ENCODE measurements at regions not wholly inside any gene's neighbourhood (a gene's known extent, or its start where the extent isn't known, plus 50 kb on each side); places are given as distances from the start of the nearest gene placed in this dataset.

DNA sequence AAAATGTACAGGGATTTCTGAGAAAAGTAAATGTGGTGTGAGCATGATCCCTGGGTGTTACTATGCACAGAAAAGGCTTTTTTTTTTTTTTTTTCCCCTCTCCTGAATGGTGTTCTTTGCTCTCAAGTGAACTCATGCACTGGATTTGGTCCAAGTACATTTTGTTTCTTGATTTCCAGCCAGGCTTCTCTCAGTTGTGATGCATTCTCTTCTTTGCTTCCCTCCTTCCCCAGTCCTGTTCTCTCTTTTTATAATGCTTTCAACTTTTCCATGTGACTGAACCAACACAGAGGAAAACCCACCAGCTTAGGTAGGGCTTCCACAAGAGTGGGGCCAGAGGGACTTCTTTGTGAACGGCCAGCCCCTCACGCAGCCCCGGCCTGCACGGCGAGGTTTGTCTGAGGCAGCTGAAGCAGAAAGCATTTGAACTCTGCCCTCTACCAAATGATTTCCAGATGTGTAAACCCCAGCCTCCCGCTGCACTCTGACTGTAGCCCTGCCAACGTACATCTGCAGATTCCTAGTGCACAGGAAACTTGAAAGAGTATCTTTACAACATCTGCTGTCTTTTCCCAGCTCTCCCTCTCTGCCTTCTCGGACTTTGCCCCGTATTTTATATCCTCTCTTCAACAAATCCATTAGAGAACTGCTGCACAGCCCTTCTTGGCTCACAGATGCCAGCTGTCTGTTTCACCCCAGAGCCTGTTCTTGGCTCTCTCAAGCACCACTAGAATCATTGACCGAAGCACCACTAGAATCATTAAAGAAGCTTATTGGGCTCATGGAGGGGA is 71.8 kb upstream of the CD180 start:
- ATAC-seq (no peak), DNase-seq (no peak)
- Mint-ChIP-seq H3K36me3 (ENCODE audit: low read depth) (peaks cover 2% of the 10 kb centered on the region), H3K27ac (no peak overlapping the region), H3K27me3 (no peaks in the 10 kb centered on the region), H3K4me3 (no peak overlapping the region), H3K4me1 (no peaks in the 10 kb centered on the region)
- no peaks in the 10 kb centered on the region for H3K9me3 ChIP-seq (ENCODE audit: control insufficient read depth, low read length, poor library complexity, severe bottlenecking)

- H3K27me3 Mint-ChIP-seq = no peaks in the 10 kb centered on the region
Observed at GRCh38 chr5:67267512-67268216, 71.1 kb upstream of the CD180 start.

DNA sequence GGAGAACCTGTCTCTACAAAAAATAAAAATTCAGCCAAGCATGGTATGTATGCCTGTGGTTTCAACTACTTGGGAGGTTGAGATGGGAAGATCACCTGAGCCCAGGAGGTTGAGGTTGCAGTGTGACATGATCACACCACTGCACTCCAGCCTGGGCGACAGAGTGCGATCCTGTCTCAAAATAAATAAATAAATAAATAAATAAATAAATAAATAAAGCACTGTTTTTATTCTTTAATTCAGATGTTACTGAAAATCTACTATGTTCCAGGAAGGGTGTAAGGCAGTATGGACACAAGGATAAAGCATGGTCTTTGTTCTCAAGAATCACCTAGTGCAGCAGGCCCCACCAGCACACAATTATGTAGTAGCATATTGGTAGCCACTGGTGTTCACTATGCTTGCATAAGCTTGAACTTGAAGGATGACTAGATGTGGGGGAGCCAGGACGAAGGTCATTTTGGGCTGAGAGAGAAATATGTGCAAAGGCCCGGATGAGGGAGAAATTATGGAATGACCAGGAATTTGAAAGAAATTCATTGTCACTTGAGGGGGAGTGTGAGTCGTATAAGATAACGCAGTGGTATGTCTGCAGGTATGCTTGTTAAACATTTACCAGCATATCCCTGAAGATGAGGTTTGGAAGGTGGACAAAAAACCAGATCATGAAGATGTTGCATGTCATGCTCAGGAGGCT is 70.2 kb upstream of the CD180 start:
- no peak for ATAC-seq
- no peak overlapping the region for H3K27ac Mint-ChIP-seq
- no peaks in the 10 kb centered on the region for H3K4me1 Mint-ChIP-seq
- H3K9me3 ChIP-seq (ENCODE audit: control insufficient read depth, low read length, poor library complexity, severe bottlenecking) = no peaks in the 10 kb centered on the region
- peaks cover 3% of the 10 kb centered on the region for H3K36me3 Mint-ChIP-seq (ENCODE audit: low read depth)
- DNase-seq = no peak
- H3K4me3 Mint-ChIP-seq = no peak overlapping the region
- H3K27me3 Mint-ChIP-seq = no peaks in the 10 kb centered on the region

More at GRCh38 chr5:67267512-67268216, 71.1 kb upstream of the CD180 start:
- Mint-ChIP-seq H3K4me1 (no peaks in the 10 kb centered on the region), H3K27ac (no peak overlapping the region), H3K4me3 (no peak overlapping the region), H3K36me3 (ENCODE audit: low read depth) (peaks cover 3% of the 10 kb centered on the region)
- DNase-seq (no peak), ATAC-seq (no peak)
- H3K9me3 ChIP-seq (ENCODE audit: control insufficient read depth, low read length, poor library complexity, severe bottlenecking) = no peaks in the 10 kb centered on the region

- no peaks in the 10 kb centered on the region for H3K9me3 ChIP-seq (ENCODE audit: control insufficient read depth, low read length, poor library complexity, severe bottlenecking)
- DNase-seq (no peak), ATAC-seq (no peak)
- H3K36me3 Mint-ChIP-seq (ENCODE audit: low read depth) = peaks cover 3% of the 10 kb centered on the region
- no peaks in the 10 kb centered on the region for H3K27me3 Mint-ChIP-seq
- no peaks in the 10 kb centered on the region for H3K4me1 Mint-ChIP-seq
- H3K4me3 Mint-ChIP-seq = no peak overlapping the region
- H3K27ac Mint-ChIP-seq = no peak overlapping the region
Observed at GRCh38 chr5:67265951-67266350, 69.4 kb upstream of the CD180 start.

DNA sequence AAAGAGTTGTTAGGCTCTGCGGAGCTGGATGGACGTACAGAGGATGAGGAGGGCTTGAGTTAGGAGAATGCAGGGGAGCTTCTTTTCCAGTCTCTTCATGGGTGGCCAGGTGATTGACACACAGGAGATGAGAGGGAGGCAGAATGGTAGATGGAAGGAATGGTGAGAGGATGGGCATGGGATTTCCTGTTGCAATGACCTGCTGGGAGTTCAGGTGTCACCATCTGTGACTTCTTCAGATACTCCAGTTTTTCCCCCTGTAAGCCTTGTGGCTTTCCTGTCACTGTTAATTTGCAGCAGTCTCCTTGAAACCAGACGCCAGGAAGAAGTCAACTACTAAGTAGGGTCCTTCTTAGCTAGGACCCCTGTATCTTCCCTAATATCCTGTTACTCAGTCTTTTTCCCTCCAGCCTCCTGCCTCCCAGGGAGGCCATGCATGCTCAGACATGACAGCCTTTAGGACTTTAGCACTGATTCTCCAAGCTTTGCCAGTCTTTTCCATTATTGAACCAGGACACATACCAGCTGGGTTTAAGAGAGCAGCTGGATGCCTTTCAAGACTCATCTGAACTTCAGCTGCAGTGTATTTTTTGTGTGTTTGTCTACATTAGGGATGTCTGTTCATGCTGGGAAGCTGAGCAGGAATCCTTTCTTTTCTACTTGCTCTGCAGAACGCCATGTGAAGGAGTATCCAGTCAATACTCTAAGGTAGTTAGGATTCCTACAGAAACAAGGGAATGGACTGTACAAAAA is 67.2 kb upstream of the CD180 start:
- Mint-ChIP-seq H3K27me3 (peaks cover 4% of the 10 kb centered on the region), H3K36me3 (ENCODE audit: low read depth) (peaks cover 3% of the 10 kb centered on the region), H3K4me3 (no peak overlapping the region), H3K4me1 (peaks cover 2% of the 10 kb centered on the region), H3K27ac (no peak overlapping the region)
- no peaks in the 10 kb centered on the region for H3K9me3 ChIP-seq (ENCODE audit: control insufficient read depth, low read length, poor library complexity, severe bottlenecking)
- ATAC-seq (no peak), DNase-seq (no peak)

DNA sequence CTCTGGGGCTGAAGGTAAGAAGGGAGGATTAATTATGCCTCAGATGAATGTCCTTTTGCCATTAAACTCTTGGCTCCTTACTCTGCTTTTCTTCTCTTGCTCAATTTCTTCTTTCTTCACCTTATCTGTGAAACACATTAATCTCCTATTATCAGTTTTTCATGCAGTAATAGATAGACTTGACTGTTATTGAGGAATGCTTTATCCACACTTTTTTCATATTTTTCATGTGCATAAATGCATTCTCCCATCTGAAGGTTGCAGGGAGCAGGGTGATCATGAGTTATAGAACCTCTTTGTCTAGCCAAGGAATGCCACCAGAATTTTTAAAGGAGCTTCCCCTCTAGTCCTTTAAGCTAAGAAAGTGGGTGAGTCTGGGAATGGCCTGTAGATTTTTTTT is 66.4 kb upstream of the CD180 start:
- Mint-ChIP-seq H3K4me3 (no peak overlapping the region), H3K36me3 (ENCODE audit: low read depth) (peaks cover 3% of the 10 kb centered on the region), H3K4me1 (peaks cover 2% of the 10 kb centered on the region), H3K27me3 (peaks cover 4% of the 10 kb centered on the region), H3K27ac (no peak overlapping the region)
- no peak for DNase-seq
- no peak for ATAC-seq
- no peaks in the 10 kb centered on the region for H3K9me3 ChIP-seq (ENCODE audit: control insufficient read depth, low read length, poor library complexity, severe bottlenecking)

DNA sequence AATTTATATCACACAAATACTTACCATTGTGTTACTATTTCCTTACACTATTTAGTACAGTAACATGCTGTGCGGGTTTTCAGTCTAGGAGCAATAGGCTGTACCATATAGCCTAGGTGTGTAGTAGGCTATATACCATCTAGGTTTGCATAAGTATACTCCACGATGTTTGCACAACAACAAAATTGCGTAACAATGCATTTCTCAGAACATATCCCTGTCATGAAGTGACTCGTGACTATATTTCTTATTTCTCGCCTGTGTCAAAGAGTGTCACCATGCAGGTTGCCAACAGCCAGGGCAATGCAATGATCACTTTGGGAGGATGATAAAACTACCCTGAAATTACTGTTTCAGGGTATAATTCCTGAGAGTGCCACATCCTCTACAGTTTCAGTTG is 65.6 kb upstream of the CD180 start:
- no peak overlapping the region for H3K4me3 Mint-ChIP-seq
- DNase-seq = no peak
- H3K27me3 Mint-ChIP-seq = peaks cover 4% of the 10 kb centered on the region
- H3K9me3 ChIP-seq (ENCODE audit: control insufficient read depth, low read length, poor library complexity, severe bottlenecking) = no peaks in the 10 kb centered on the region
- H3K4me1 Mint-ChIP-seq = peaks cover 2% of the 10 kb centered on the region
- peaks cover 3% of the 10 kb centered on the region for H3K36me3 Mint-ChIP-seq (ENCODE audit: low read depth)
- ATAC-seq = no peak
- no peak overlapping the region for H3K27ac Mint-ChIP-seq

GRCh38 chr5:67259548-67260215 is 63.1 kb upstream of the CD180 start:
- H3K9me3 ChIP-seq (ENCODE audit: control insufficient read depth, low read length, poor library complexity, severe bottlenecking) = no peaks in the 10 kb centered on the region
- H3K27ac Mint-ChIP-seq = no peak overlapping the region
- peaks cover 5% of the 10 kb centered on the region for H3K4me1 Mint-ChIP-seq
- H3K4me3 Mint-ChIP-seq = no peak overlapping the region
- H3K36me3 Mint-ChIP-seq (ENCODE audit: low read depth) = peaks cover 3% of the 10 kb centered on the region
- peaks cover 17% of the 10 kb centered on the region for H3K27me3 Mint-ChIP-seq
- ATAC-seq (no peak), DNase-seq (no peak)

- H3K27ac Mint-ChIP-seq = no peak overlapping the region
- peaks cover 5% of the 10 kb centered on the region for H3K4me1 Mint-ChIP-seq
- no peak for ATAC-seq
- no peak for DNase-seq
- no peak overlapping the region for H3K4me3 Mint-ChIP-seq
- peaks cover 17% of the 10 kb centered on the region for H3K27me3 Mint-ChIP-seq
- no peaks in the 10 kb centered on the region for H3K9me3 ChIP-seq (ENCODE audit: control insufficient read depth, low read length, poor library complexity, severe bottlenecking)
- no peaks in the 10 kb centered on the region for H3K36me3 Mint-ChIP-seq (ENCODE audit: low read depth)
Observed at GRCh38 chr5:67257500-67257899, 60.9 kb upstream of the CD180 start.

DNA sequence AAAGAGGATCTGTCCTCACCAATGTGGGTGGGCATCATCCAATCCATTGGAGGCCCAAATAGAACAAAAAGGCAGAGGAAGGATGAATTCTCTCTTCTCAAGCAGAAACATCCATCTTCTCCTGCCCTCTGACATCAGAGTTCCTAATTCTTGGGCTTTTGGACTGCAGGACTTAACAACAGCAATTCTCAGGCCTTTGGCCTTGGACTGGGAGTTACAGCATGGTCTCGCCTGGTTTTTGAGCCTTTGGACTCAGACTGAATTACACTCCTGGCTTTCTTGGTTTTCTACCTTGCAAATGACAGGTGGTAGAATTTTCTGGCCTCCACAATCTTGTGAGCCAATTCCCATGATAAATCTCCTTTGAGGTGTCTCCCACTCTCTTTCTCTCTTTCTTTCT is 60.5 kb upstream of the CD180 start:
- DNase-seq (no peak), ATAC-seq (no peak)
- H3K9me3 ChIP-seq (ENCODE audit: control insufficient read depth, low read length, poor library complexity, severe bottlenecking) = no peaks in the 10 kb centered on the region
- H3K36me3 Mint-ChIP-seq (ENCODE audit: low read depth) = no peaks in the 10 kb centered on the region
- H3K27me3 Mint-ChIP-seq = peaks cover 17% of the 10 kb centered on the region
- peaks cover 5% of the 10 kb centered on the region for H3K4me1 Mint-ChIP-seq
- no peak overlapping the region for H3K27ac Mint-ChIP-seq
- no peak overlapping the region for H3K4me3 Mint-ChIP-seq

DNA sequence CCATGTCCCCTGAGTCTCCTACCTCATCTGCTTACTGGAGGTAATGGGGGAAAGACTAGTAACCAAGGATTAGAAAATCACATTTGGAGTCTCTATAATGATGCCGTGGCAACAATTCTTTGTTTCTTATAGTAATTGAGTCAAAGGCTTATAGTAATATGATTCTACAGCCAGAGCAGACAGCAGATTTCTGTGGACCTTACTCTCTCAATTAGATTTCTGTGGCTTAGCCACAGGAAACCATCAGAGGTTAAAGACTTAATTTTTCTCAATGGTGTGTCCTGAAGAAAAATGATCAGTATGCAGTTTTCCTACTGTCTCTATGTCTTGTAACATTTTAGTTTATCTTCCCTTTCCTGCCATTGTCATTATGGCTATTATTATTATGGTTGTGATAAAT is 59.3 kb upstream of the CD180 start:
- H3K36me3 Mint-ChIP-seq (ENCODE audit: low read depth) = no peaks in the 10 kb centered on the region
- H3K4me3 Mint-ChIP-seq = no peak overlapping the region

DNA sequence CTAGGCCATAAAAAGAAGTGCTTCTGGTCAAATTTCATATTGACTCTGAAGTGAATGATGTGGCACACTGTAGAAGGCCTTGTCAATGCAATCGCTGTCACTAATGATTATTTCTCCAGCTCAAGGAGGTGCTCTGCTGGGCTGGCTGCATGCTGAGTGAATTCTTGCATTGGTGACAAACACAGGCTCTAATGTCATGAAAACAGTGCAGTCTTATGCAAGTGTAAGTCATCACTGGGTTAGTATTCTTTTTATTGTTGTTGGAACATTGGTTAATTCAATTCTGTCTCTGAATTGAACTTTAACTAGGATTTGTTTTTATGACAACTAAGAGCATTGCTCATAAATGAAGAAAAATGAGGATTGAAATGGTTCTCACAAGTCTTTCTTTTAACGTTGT is 57.3 kb upstream of the CD180 start:
- Mint-ChIP-seq H3K36me3 (ENCODE audit: low read depth) (no peaks in the 10 kb centered on the region), H3K4me3 (no peak overlapping the region), H3K27me3 (peaks cover 13% of the 10 kb centered on the region), H3K27ac (no peak overlapping the region), H3K4me1 (peaks cover 3% of the 10 kb centered on the region)
- no peak for ATAC-seq
- H3K9me3 ChIP-seq (ENCODE audit: control insufficient read depth, low read length, poor library complexity, severe bottlenecking) = no peaks in the 10 kb centered on the region
- no peak for DNase-seq

More for the DNA sequence above, 59.3 kb upstream of the CD180 start:
- peaks cover 5% of the 10 kb centered on the region for H3K4me1 Mint-ChIP-seq
- H3K27me3 Mint-ChIP-seq = peaks cover 17% of the 10 kb centered on the region
- H3K9me3 ChIP-seq (ENCODE audit: control insufficient read depth, low read length, poor library complexity, severe bottlenecking) = no peaks in the 10 kb centered on the region
- ATAC-seq (no peak), DNase-seq (no peak)
- H3K27ac Mint-ChIP-seq = no peak overlapping the region

DNA sequence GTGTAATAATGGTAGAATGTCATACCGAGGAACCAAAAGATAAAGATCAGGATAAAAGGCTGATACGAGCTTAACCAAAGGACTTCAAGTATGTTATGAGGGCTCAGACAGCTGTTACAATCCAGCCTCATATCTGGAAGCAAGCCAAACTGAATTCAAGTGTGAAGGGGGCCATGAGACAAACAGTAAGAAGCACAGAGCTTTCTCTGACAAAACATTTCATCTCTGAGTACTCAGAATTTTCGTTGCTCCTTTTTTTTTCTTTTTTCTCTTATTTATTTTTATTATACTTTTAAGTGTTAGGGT is 52.9 kb upstream of the CD180 start:
- DNase-seq (no peak), ATAC-seq (no peak)
- Mint-ChIP-seq H3K4me1 (peaks cover 4% of the 10 kb centered on the region), H3K27me3 (no peaks in the 10 kb centered on the region), H3K27ac (no peak overlapping the region), H3K4me3 (no peak overlapping the region), H3K36me3 (ENCODE audit: low read depth) (no peaks in the 10 kb centered on the region)
- no peaks in the 10 kb centered on the region for H3K9me3 ChIP-seq (ENCODE audit: control insufficient read depth, low read length, poor library complexity, severe bottlenecking)
